Aorta (tissue), 5 donors: ENCODE measurements at regions not wholly inside any gene's neighbourhood (a gene's known extent, or its start where the extent isn't known, plus 50 kb on each side); places are given as distances from the start of the nearest gene placed in this dataset.

ENCODE experiments used
- ATAC-seq: fragments of 200-7000 bp; cut with Tn5 transposase; one replicate; pipeline ENCODE4 v1.9.1; 2022; ENCODE audit warnings: moderate library complexity; ENCODE audit not compliant: low FRiP score
- DNase-seq, 2 donors: peaks; one replicate each; pipeline ENCODE4 v3.0.0-alpha.2; 2020
- H3K27ac ChIP-seq, 2 donors: one replicate each; pipeline ENCODE4 v1.5.1; 2013; ENCODE audit warnings: low read length in 2 of 2, mild to moderate bottlenecking in 2 of 2, moderate library complexity in 2 of 2, control low read depth in 1 of 2, inconsistent platforms in 1 of 2, low read depth in 1 of 2
- H3K27me3 ChIP-seq, 2 donors: one replicate each; pipeline ENCODE4 v1.6.1; 2013; ENCODE audit warnings: control low read depth in 1 of 2, low read length in 1 of 2, mild to moderate bottlenecking in 1 of 2, moderate library complexity in 1 of 2; ENCODE audit not compliant: insufficient read depth in 2 of 2, control insufficient read depth in 1 of 2
- H3K36me3 ChIP-seq, 2 donors: one replicate each; pipeline ENCODE4 v1.6.1; 2013; ENCODE audit warnings: control low read depth in 1 of 2, low read length in 1 of 2, mild to moderate bottlenecking in 1 of 2; ENCODE audit not compliant: insufficient read depth in 2 of 2, control insufficient read depth in 1 of 2
- H3K4me1 ChIP-seq, 2 donors: one replicate each; pipeline ENCODE4 v1.6.1; 2013; ENCODE audit warnings: low read length in 2 of 2, control low read depth in 1 of 2, mild to moderate bottlenecking in 1 of 2, moderate library complexity in 1 of 2; ENCODE audit not compliant: insufficient read depth in 2 of 2, control insufficient read depth in 1 of 2
- H3K4me3 ChIP-seq, 2 donors: one replicate each; pipeline ENCODE4 v1.5.1; 2013; ENCODE audit warnings: low read length in 2 of 2, control low read depth in 1 of 2, mild to moderate bottlenecking in 1 of 2
- H3K9me3 ChIP-seq: one replicate; pipeline ENCODE4 v1.6.1; 2013; ENCODE audit warnings: mild to moderate bottlenecking, low read length; ENCODE audit not compliant: control insufficient read depth
- WGBS, 2 donors: extraction: QIAGEN DNeasy Blood & Tissue Kit; methylation state at CpG; one replicate each; pipeline ENCODE4 v1.1.7; 2013; 5-methylcytosine and 5-hydroxymethylcytosine counted together
- intact Hi-C, 2 donors: fragments of 100-400 bp; cut with DNase I; formaldehyde crosslinking; loops; one replicate each; pipeline versions ENCODE4 v1.14.2 to v1.15.0; 2022
- donor health status: healthy with polysubstance abuse.
- donor health status: Bipolar disorder and iron deficiency.
- donor health status: DM: no; HTN: no; CAD: no.
- donor health status: DM: no; HTN: no; CAD: no.
- donor health status: DM: yes; HTN: yes; CAD: no.

DNA sequence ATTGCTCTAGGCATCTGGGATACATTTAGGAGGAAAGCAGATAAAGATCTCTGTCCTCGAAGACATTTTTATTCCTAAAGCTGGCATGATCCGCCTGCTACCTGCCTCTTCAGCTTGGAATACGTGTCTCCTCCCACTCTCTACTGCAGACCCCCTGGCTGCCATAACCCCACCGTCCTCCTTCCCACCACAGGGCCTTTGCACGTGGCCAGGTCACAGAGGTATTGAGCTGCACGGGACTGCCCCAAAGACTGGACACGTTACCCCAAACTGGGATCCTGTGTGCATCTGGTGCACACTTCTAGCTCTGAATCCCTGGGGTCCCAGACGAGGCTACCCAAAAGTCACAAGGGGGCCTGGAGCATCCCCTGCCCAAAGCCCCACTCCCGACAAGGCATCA lies 351.2 kb upstream of the EEF2KMT start:
- Histone ChIP-seq H3K27me3 (no peaks in the 10 kb centered on the region), H3K36me3 (no peaks in the 10 kb centered on the region), H3K4me3 (no peak overlapping the region), H3K9me3 (no peaks in the 10 kb centered on the region), H3K27ac (no peak overlapping the region), H3K4me1 (no peaks in the 10 kb centered on the region)
- ATAC-seq, result no peak
- 77% methylated on average over 9 of the region's 9 CpGs for WGBS, 2 donors
- no peak for DNase-seq
- intact Hi-C loops, result no loop called here

DNA sequence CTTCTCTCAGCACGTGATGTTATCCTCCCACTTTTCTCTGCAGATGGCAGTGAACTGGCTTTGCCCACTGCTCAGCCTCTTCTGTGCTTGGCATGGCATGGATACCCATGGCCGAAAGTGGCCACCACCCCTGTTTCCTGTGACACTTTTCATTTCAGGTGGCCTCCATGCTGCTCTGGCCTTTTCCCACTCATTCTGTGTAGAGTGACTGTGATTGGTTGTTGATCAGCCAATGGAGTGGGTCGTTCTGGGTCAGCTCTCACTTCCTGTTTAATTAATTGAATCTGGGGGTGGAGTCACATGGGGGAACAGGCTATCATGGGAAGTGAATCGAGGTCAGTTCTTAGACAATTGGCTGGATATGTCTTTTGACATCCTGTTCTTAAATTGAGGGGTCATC lies 350.1 kb upstream of the EEF2KMT start:
- no peaks in the 10 kb centered on the region for H3K4me1 ChIP-seq
- H3K27ac ChIP-seq, result no peak overlapping the region
- WGBS, 2 donors, result 77 to 80% methylated on average over 4 of the region's 4 CpGs
- intact Hi-C loops, result no loop called here
- H3K9me3 ChIP-seq, result no peaks in the 10 kb centered on the region
- H3K27me3 ChIP-seq, result no peaks in the 10 kb centered on the region
- no peaks in the 10 kb centered on the region for H3K36me3 ChIP-seq
- H3K4me3 ChIP-seq, result no peak overlapping the region
- DNase-seq, result no peak
- ATAC-seq, result no peak

DNA sequence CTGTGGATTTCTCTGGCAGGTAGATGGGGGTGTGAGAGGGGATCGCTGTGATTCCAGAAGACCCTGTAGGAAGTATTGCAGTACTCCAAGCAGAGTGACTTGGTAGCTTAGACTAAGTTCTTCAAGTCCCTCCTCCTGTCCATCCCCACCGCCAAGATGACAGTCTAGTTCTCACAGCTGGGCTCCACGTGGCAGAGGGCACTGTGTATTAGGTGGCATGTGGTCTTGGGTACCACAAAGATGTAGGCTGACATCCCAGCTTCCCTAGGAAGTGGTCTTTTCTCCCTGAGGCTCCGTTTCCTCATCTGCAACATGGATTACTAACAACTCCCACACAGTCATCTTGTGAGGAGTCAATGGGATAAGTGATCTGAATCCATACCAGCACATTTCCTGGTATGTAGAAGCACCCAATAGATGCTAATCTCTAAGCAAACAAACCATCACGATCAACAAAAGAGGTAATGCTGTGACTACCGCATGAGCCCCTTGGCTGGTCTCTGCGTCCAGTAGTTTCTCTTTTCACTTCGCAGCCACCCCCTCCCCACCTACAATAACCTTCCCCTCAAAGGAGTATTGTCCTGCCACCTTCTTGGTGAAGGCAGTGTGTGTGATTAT lies 349.1 kb upstream of the EEF2KMT start:
- H3K27ac ChIP-seq, result no peak overlapping the region
- intact Hi-C loops, result no loop called here
- no peaks in the 10 kb centered on the region for H3K4me1 ChIP-seq
- no peaks in the 10 kb centered on the region for H3K27me3 ChIP-seq
- ATAC-seq (no peak), DNase-seq (no peak)
- WGBS, 2 donors, result 65 to 68% methylated on average over 8 of the region's 8 CpGs
- no peaks in the 10 kb centered on the region for H3K36me3 ChIP-seq
- H3K9me3 ChIP-seq, result no peaks in the 10 kb centered on the region
- H3K4me3 ChIP-seq, result no peak overlapping the region

DNA sequence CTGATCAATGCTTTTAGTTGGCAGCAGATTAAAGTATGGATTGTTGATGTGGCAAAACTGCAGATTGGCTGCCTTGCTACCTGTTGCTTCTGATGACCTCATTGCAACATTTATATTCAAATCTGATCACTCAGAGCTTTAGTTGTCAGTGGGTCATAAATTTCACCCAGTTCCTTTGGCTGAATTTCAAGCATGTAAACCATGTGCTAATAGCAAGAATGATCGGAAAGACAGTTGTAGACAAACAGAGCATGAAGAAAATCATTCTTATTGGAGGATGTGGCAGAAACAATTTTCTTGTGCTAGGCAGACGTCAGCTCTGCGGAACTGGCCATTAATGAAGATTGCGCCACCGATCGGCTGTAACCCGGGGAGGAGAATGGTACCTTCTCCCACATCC lies 346.6 kb upstream of the EEF2KMT start:
- intact Hi-C loops, result no loop called here
- WGBS, 2 donors, result 74 to 75% methylated on average over 7 of the region's 7 CpGs

DNA sequence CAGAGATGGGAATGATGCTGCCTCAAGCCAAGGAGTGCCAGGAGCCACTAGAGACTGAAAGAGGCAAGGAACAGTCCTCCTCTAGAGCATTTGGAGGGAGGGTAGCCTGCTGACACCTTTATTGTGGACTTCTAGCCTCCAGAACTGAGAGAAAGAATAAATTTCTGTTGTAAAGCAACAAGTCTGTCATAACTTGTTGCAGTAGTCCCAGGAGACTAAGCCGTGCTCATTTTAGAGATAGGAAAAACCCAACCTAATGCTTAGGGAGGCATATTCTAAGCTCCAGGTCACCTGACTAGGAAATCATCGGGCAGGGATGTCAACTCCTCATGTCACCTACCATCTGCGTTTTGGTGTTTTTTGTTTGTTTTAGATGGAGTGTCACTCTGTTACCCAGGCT lies 345.4 kb upstream of the EEF2KMT start:
- WGBS, 2 donors, result 68 to 69% methylated on average over 3 of the region's 3 CpGs
- Histone ChIP-seq H3K9me3 (no peaks in the 10 kb centered on the region), H3K4me3 (no peak overlapping the region), H3K27me3 (no peaks in the 10 kb centered on the region), H3K36me3 (no peaks in the 10 kb centered on the region), H3K4me1 (no peaks in the 10 kb centered on the region), H3K27ac (no peak overlapping the region)
- DNase-seq (no peak), ATAC-seq (no peak)
- intact Hi-C loops, result no loop called here

More for the DNA sequence above, 346.6 kb upstream of the EEF2KMT start:
- no peak overlapping the region for H3K27ac ChIP-seq
- no peaks in the 10 kb centered on the region for H3K4me1 ChIP-seq
- H3K9me3 ChIP-seq, result no peaks in the 10 kb centered on the region
- DNase-seq, result no peak
- H3K27me3 ChIP-seq, result no peaks in the 10 kb centered on the region
- no peak overlapping the region for H3K4me3 ChIP-seq
- no peaks in the 10 kb centered on the region for H3K36me3 ChIP-seq
- no peak for ATAC-seq

DNA sequence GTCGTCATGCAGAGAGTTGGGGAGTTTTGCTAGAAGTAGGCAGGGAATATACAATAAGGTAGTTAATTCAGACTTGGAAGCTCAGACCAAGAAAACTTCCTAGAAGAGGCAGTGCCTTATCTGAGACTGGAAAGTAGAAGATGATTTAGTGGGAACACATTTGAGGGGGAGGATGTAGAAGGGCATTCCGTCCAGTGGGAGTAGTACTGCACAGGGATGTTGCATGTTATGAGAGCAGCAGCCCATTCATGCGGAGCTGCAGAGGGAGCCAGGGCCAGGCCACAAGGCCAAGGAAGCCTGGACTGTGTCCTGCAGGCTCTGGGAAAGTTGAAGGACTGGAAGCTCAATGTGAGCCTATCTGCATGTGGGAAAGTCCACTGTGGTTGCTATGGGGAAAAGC lies 344.5 kb upstream of the EEF2KMT start:
- no peaks in the 10 kb centered on the region for H3K9me3 ChIP-seq
- ATAC-seq (no peak), DNase-seq (no peak)
- no peaks in the 10 kb centered on the region for H3K4me1 ChIP-seq
- intact Hi-C loops, result no loop called here
- no peaks in the 10 kb centered on the region for H3K27me3 ChIP-seq
- no peak overlapping the region for H3K4me3 ChIP-seq
- no peak overlapping the region for H3K27ac ChIP-seq
- 51 to 58% methylated on average over 3 of the region's 3 CpGs for WGBS, 2 donors
- H3K36me3 ChIP-seq, result no peaks in the 10 kb centered on the region

DNA sequence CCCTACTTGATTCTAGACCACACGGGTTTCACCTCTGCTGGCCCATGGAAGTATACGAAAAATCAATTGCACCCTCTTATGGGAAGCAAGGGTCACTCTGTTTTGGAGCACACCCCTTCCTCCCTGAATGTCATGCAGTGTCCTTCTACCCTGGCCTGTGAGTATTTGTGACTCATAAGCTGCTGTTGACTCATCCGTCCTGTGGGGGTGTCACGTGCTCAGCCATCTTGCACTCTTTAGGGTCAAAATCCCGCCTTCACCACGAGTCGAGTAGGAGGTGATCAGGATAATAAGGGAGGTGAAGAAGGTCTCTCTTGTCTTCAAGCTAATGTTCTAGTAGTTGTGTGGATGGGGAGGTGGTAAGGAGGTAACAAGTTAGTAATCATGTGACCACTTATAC lies 341.0 kb upstream of the EEF2KMT start:
- no peaks in the 10 kb centered on the region for H3K9me3 ChIP-seq

DNA sequence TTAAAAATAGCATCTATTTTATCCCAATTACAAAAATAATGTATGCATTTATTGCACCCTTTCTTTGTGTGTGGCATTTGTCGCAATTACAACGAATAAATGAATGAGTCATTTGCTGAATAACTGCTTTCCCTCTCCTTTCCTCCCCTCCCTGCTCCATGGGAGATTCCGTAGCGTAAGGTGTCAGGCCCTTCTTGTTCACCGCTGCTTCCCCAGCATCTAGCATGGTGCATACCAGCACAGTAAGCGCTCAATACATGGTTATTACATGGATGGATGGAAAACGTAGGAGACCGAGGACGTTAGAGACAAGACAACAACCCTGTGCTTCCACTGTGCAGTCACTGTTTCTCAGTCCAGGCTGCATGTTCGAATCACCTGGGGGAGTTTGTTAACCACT lies 336.0 kb upstream of the EEF2KMT start:
- WGBS, 2 donors, result 70 to 71% methylated on average over 10 of the region's 10 CpGs
- Histone ChIP-seq H3K27ac (no peak overlapping the region), H3K4me1 (no peaks in the 10 kb centered on the region), H3K36me3 (no peaks in the 10 kb centered on the region), H3K27me3 (no peaks in the 10 kb centered on the region), H3K4me3 (no peak overlapping the region), H3K9me3 (no peaks in the 10 kb centered on the region)
- ATAC-seq, result no peak
- DNase-seq, result no peak
- intact Hi-C loops, result no loop called here

More for the DNA sequence above, 341.0 kb upstream of the EEF2KMT start:
- WGBS, 2 donors, result 84 to 85% methylated on average over 7 of the region's 7 CpGs
- Histone ChIP-seq H3K27me3 (no peaks in the 10 kb centered on the region), H3K36me3 (no peaks in the 10 kb centered on the region), H3K4me1 (no peaks in the 10 kb centered on the region), H3K27ac (no peak overlapping the region), H3K4me3 (no peak overlapping the region)
- intact Hi-C loops, result no loop called here
- ATAC-seq, result no peak
- DNase-seq, result no peak

DNA sequence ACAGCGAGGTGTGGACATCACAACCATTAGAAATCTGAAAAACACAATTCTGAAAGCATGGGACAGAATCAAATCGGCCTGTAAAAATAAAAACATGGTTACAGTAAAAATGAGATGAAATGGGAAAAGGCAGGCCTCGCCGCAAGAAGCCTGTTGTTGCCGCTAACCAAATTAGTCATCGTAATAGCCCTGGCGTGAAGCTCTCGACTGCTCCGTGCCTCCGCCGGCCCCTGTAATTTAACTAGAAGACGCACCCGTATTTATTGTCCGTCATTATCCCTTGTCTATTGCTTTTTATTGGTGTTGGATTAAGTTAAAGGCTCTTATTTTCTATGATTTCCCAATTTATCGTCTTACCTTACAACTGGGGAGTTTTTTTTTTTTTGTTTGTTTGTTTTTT lies 334.6 kb upstream of the EEF2KMT start:
- Histone ChIP-seq H3K9me3 (no peaks in the 10 kb centered on the region), H3K36me3 (no peaks in the 10 kb centered on the region), H3K27me3 (no peaks in the 10 kb centered on the region), H3K4me3 (no peak overlapping the region), H3K4me1 (no peaks in the 10 kb centered on the region), H3K27ac (no peak overlapping the region)
- intact Hi-C loops, result no loop called here
- ATAC-seq (no peak), DNase-seq (no peak)
- 77 to 79% methylated on average over 15 of the region's 15 CpGs for WGBS, 2 donors
